ENCODE measurements at regions not wholly inside any gene's neighbourhood (a gene's known extent, or its start where the extent isn't known, plus 50 kb on each side); places are given as distances from the start of the nearest gene placed in this dataset.
A peak's percentile ranks its signal among the peaks of the same experiment; 100 is the strongest.
"Not testable (repeated sequence)": the region's sequence is repeated elsewhere in the genome, so short reads cannot be mapped to it uniquely, and the experiment has no call there.

GRCh38 chr6:166802401-166802800 lies 153.9 kb downstream of the RNASET2 start:
- DNase-seq: no peak

GRCh38 chr6:166800137-166800536 lies 156.2 kb downstream of the RNASET2 start:
- no peak for DNase-seq

GRCh38 chr6:166798652-166799051 lies 157.7 kb downstream of the RNASET2 start:
- no peak for DNase-seq

GRCh38 chr6:166796610-166797009 lies 159.7 kb downstream of the RNASET2 start:
- no peak for DNase-seq

GRCh38 chr6:166795879-166796278 lies 160.5 kb downstream of the RNASET2 start:
- no peak for DNase-seq

- not testable (repeated sequence) for DNase-seq
Observed at GRCh38 chr6:166790808-166791207, 163.8 kb upstream of the RPS6KA2 start.

- DNase-seq: not testable (repeated sequence)
Observed at GRCh38 chr6:166788846-166789529, 161.9 kb upstream of the RPS6KA2 start.

- peak; percentile 14 for DNase-seq
Observed at GRCh38 chr6:166786704-166787293, 159.7 kb upstream of the RPS6KA2 start.

- DNase-seq: no peak
Observed at GRCh38 chr6:166785131-166785530, 158.1 kb upstream of the RPS6KA2 start.

- DNase-seq: no peak
Observed at GRCh38 chr6:166784691-166785090, 157.6 kb upstream of the RPS6KA2 start.

GRCh38 chr6:166782520-166782919 lies 155.5 kb upstream of the RPS6KA2 start:
- no peak for DNase-seq

GRCh38 chr6:166781331-166781730 lies 154.3 kb upstream of the RPS6KA2 start:
- no peak for DNase-seq

- DNase-seq: no peak
Observed at GRCh38 chr6:166779963-166780683, 153.1 kb upstream of the RPS6KA2 start.

- no peak for DNase-seq
Observed at GRCh38 chr6:166779381-166779780, 152.3 kb upstream of the RPS6KA2 start.

GRCh38 chr6:166778776-166779175 lies 151.7 kb upstream of the RPS6KA2 start:
- DNase-seq: no peak

GRCh38 chr6:166778046-166778445 lies 151.0 kb upstream of the RPS6KA2 start:
- no peak for DNase-seq

- no peak for DNase-seq
Observed at GRCh38 chr6:166777096-166777630, 150.1 kb upstream of the RPS6KA2 start.

GRCh38 chr6:166776571-166776970 lies 149.5 kb upstream of the RPS6KA2 start:
- DNase-seq: no peak

- no peak for DNase-seq
Observed at GRCh38 chr6:166775923-166776220, 148.8 kb upstream of the RPS6KA2 start.

GRCh38 chr6:166775180-166775922 lies 148.3 kb upstream of the RPS6KA2 start:
- DNase-seq: peak; percentile 8

GRCh38 chr6:166774770-166775169 lies 147.7 kb upstream of the RPS6KA2 start:
- DNase-seq: no peak

GRCh38 chr6:166774292-166774691 lies 147.2 kb upstream of the RPS6KA2 start:
- DNase-seq: no peak

- DNase-seq: no peak
Observed at GRCh38 chr6:166772518-166772917, 145.5 kb upstream of the RPS6KA2 start.

All from NCI-H1694 (cell line).